ENCODE measurements at regions not wholly inside any gene's neighbourhood (a gene's known extent, or its start where the extent isn't known, plus 50 kb on each side); places are given as distances from the start of the nearest gene placed in this dataset.

GRCh38 chr7:81300753-81301152 lies 381.9 kb upstream of the SEMA3C start:
- Histone ChIP-seq H3K4me1 (ENCODE audit: low read depth) (peaks cover 3% of the 10 kb centered on the region), H3K36me3 (ENCODE audit: low read depth) (no peaks in the 10 kb centered on the region), H3K9me3 (no peaks in the 10 kb centered on the region), H3K4me3 (no peak overlapping the region)
- intact Hi-C loops (cut with DNase I, micrococcal nuclease) = no loop called here
- DNase-seq (no peak), ATAC-seq (no peak)
- TF ChIP-seq CTCF (IDR thresholded peaks at IDR 0.05) = no peak

GRCh38 chr7:81299711-81300110 lies 380.9 kb upstream of the SEMA3C start:
- ATAC-seq = no peak
- DNase-seq = no peak

GRCh38 chr7:81298951-81299666 lies 380.3 kb upstream of the SEMA3C start:
- Histone ChIP-seq H3K4me3 (no peak overlapping the region), H3K36me3 (ENCODE audit: low read depth) (no peaks in the 10 kb centered on the region), H3K4me1 (ENCODE audit: low read depth) (peaks cover 3% of the 10 kb centered on the region), H3K9me3 (no peaks in the 10 kb centered on the region)
- DNase-seq (no peak), ATAC-seq (peak; percentile 83)
- no peak for TF ChIP-seq CTCF (IDR thresholded peaks at IDR 0.05)
- intact Hi-C loops (cut with DNase I, micrococcal nuclease) = no loop called here

More at GRCh38 chr7:81299711-81300110, 380.9 kb upstream of the SEMA3C start:
- peaks cover 3% of the 10 kb centered on the region for H3K4me1 ChIP-seq (ENCODE audit: low read depth)
- no peaks in the 10 kb centered on the region for H3K9me3 ChIP-seq
- TF ChIP-seq CTCF (IDR thresholded peaks at IDR 0.05) = no peak
- H3K36me3 ChIP-seq (ENCODE audit: low read depth) = no peaks in the 10 kb centered on the region
- intact Hi-C loops (cut with DNase I, micrococcal nuclease) = no loop called here
- H3K4me3 ChIP-seq = no peak overlapping the region

- Histone ChIP-seq H3K36me3 (ENCODE audit: low read depth) (no peaks in the 10 kb centered on the region), H3K4me1 (ENCODE audit: low read depth) (peaks cover 3% of the 10 kb centered on the region), H3K4me3 (no peak overlapping the region), H3K9me3 (no peaks in the 10 kb centered on the region)
- DNase-seq (no peak), ATAC-seq (no peak)
- no peak for TF ChIP-seq CTCF (IDR thresholded peaks at IDR 0.05)
- intact Hi-C loops (cut with DNase I, micrococcal nuclease) = no loop called here
These were observed 378.5 kb upstream of the SEMA3C start for GRCh38 chr7:81297317-81297716.

GRCh38 chr7:81296726-81297125 lies 377.9 kb upstream of the SEMA3C start:
- no peak for ATAC-seq
- TF ChIP-seq CTCF (IDR thresholded peaks at IDR 0.05) = no peak

More at GRCh38 chr7:81296726-81297125, 377.9 kb upstream of the SEMA3C start:
- DNase-seq = no peak
- no peaks in the 10 kb centered on the region for H3K9me3 ChIP-seq
- H3K4me1 ChIP-seq (ENCODE audit: low read depth) = peaks cover 3% of the 10 kb centered on the region
- no peak overlapping the region for H3K4me3 ChIP-seq
- intact Hi-C loops (cut with DNase I, micrococcal nuclease) = no loop called here
- no peaks in the 10 kb centered on the region for H3K36me3 ChIP-seq (ENCODE audit: low read depth)
